HCT116 (cell line): ENCODE measurements at regions not wholly inside any gene's neighbourhood (a gene's known extent, or its start where the extent isn't known, plus 50 kb on each side); places are given as distances from the start of the nearest gene placed in this dataset.

Experiments used
- ATAC-seq: fragments of 200-7000 bp; cut with Tn5 transposase; 2 replicates; pipeline ENCODE4 v1.9.1; 2020; ENCODE audit warnings: mild to moderate bottlenecking, moderate library complexity
- BruUV-seq: library from RNA; stranded (reverse); fragments of 400-500 nt; replicated peaks from 2 replicates; lab custom pipeline; 2021; lab: Mats Ljungman, UMichigan
- CTCF ChIA-PET: fragments of 300-600 bp; sonication (Branson Sonifier 250); formaldehyde crosslinking; loops from one replicate; lab custom pipeline; 2021; ENCODE audit warnings: antibody characterized with exemption; lab: Charles Lee
- POLR2A ChIA-PET: fragments of 300-600, 350-600 bp; sonication (Branson Sonifier 250); formaldehyde crosslinking; loops from one replicate; lab custom pipeline; 2021; ENCODE audit warnings: antibody characterized with exemption; lab: Charles Lee
- RAD21 ChIA-PET, 2 experiments: fragments of 300-600 bp; sonication (Branson Sonifier 250); formaldehyde crosslinking; loops; one replicate each; lab custom pipeline; 2023; ENCODE audit warnings: low total read pairs in 2 of 2; ENCODE audit not compliant: uncharacterized antibody in 2 of 2, unreplicated experiment in 2 of 2, low non-redundant PET in 1 of 2; lab: Charles Lee
- DNase-seq: peaks from one replicate; pipeline ENCODE4 v3.0.0-alpha.2; 2010; ENCODE audit warnings: low read depth, low spot score
- H2AFZ ChIP-seq: fragments of 200-600 bp; shearing (Covaris generic), sonication (generic); 2 replicates; pipeline ENCODE4 v1.6.1; 2017; ENCODE audit warnings: low read depth, mixed run types, mixed read lengths, antibody characterized with exemption, low read length; ENCODE audit not compliant: poor library complexity, severe bottlenecking
- H3K27ac ChIP-seq: 2 replicates; pipeline ENCODE4 v1.5.1; 2012; ENCODE audit warnings: low read depth, low read length
- H3K27me3 ChIP-seq: fragments of 200-600 bp; sonication (generic); 2 replicates; pipeline ENCODE4 v1.6.1; 2016; ENCODE audit warnings: mixed run types, low read length, mixed read lengths; ENCODE audit not compliant: insufficient read depth
- H3K36me3 ChIP-seq, 2 experiments: fragments of 200-500 bp in 1 of 2; fragments of 200-600 bp in 1 of 2; sonication (Bioruptor generic) in 1 of 2; sonication (generic) in 1 of 2; 2 replicates each; pipeline versions ENCODE4 v1.5.1 to v1.6.1; 2014 to 2016; ENCODE audit warnings: low read length in 2 of 2, inconsistent platforms in 1 of 2, mixed read lengths in 1 of 2, mixed run types in 1 of 2; ENCODE audit not compliant: insufficient read depth in 2 of 2, control insufficient read depth in 1 of 2
- H3K4me1 ChIP-seq, 2 experiments: fragments of 200-600 bp in 1 of 2; sonication (generic) in 1 of 2; 2 replicates each; pipeline versions ENCODE4 v1.5.1 to v1.6.1; 2012 to 2017; ENCODE audit warnings: low read length in 2 of 2, inconsistent platforms in 1 of 2, mild to moderate bottlenecking in 1 of 2, mixed read lengths in 1 of 2, mixed run types in 1 of 2, moderate library complexity in 1 of 2; ENCODE audit not compliant: insufficient read depth in 2 of 2, control insufficient read depth in 1 of 2
- H3K4me2 ChIP-seq: fragments of 200-600 bp; sonication (generic); 2 replicates; pipeline ENCODE4 v1.6.1; 2017; ENCODE audit warnings: mixed run types, low read length, mixed read lengths
- H3K4me3 ChIP-seq, 2 experiments: fragments of 200-600 bp in 1 of 2; sonication (generic) in 1 of 2; replicated peaks in 1 of 2; 2 replicates each; pipeline ENCODE4 v1.5.1; 2011 to 2016; ENCODE audit warnings: low read length in 2 of 2, control low read depth in 1 of 2, low read depth in 1 of 2, mild to moderate bottlenecking in 1 of 2, mixed read lengths in 1 of 2, mixed run types in 1 of 2
- H3K79me2 ChIP-seq: fragments of 200-600 bp; sonication (generic); 2 replicates; pipeline ENCODE4 v1.6.1; 2017; ENCODE audit warnings: mild to moderate bottlenecking, mixed run types, low read length, moderate library complexity, mixed read lengths; ENCODE audit not compliant: insufficient read depth
- H3K9ac ChIP-seq: fragments of 200-600 bp; sonication (generic); 2 replicates; pipeline ENCODE4 v1.6.1; 2016; ENCODE audit warnings: low read length, mixed read lengths
- H3K9me2 ChIP-seq: fragments of 200-600 bp; sonication (generic), shearing (Covaris generic); 2 replicates; pipeline ENCODE4 v1.6.1; 2017; ENCODE audit warnings: mixed run types, mild to moderate bottlenecking, moderate library complexity; ENCODE audit not compliant: insufficient read depth
- H3K9me3 ChIP-seq, 2 experiments: fragments of 200-500 bp in 1 of 2; fragments of 200-600 bp in 1 of 2; sonication (Bioruptor generic) in 1 of 2; sonication (generic) in 1 of 2; 2 replicates each; pipeline ENCODE4 v1.6.1; 2014 to 2017; ENCODE audit warnings: low read length in 2 of 2, mixed read lengths in 2 of 2, inconsistent platforms in 1 of 2, low read depth in 1 of 2, mild to moderate bottlenecking in 1 of 2, mixed run types in 1 of 2, moderate library complexity in 1 of 2; ENCODE audit not compliant: control insufficient read depth in 1 of 2, insufficient read depth in 1 of 2
- H4K20me1 ChIP-seq: fragments of 200-600 bp; sonication (generic), shearing (Covaris generic); 2 replicates; pipeline ENCODE4 v1.6.1; 2017; ENCODE audit warnings: mixed run types, mild to moderate bottlenecking, moderate library complexity; ENCODE audit not compliant: insufficient read depth
- CEBPB ChIP-seq: IDR thresholded peaks from 2 replicates; pipeline ENCODE4 v1.6.1; 2012; ENCODE audit warnings: low read depth
- EZH2 ChIP-seq: fragments of 200-600 bp; sonication (generic); IDR thresholded peaks from 2 replicates; pipeline ENCODE4 v1.6.1; 2017; ENCODE audit warnings: antibody characterized with exemption, mixed run types
- EZH2phosphoT487 ChIP-seq: fragments of 200-600 bp; IDR thresholded peaks from 2 replicates; pipeline ENCODE4 v1.6.1; 2018; ENCODE audit warnings: antibody characterized with exemption, borderline replicate concordance
- FOSL1 ChIP-seq: IDR thresholded peaks from 2 replicates; pipeline ENCODE4 v1.6.1; 2012; ENCODE audit warnings: low read depth
- JUND ChIP-seq: IDR thresholded peaks from 2 replicates; pipeline ENCODE4 v1.6.1; 2012
- POLR2AphosphoS5 ChIP-seq: IDR thresholded peaks from 2 replicates; pipeline ENCODE4 v1.6.1; 2011; ENCODE audit warnings: mild to moderate bottlenecking, low read depth, low read length, moderate library complexity
- RAD21 ChIP-seq: IDR thresholded peaks from 2 replicates; pipeline ENCODE4 v1.6.1; 2012; ENCODE audit warnings: low read depth, mild to moderate bottlenecking
- SP1 ChIP-seq: IDR thresholded peaks from 2 replicates; pipeline ENCODE4 v1.6.1; 2012; ENCODE audit warnings: low read depth
- TCF7L2 ChIP-seq: IDR thresholded peaks from 2 replicates; pipeline ENCODE4 v1.7.0; 2011; ENCODE audit warnings: borderline replicate concordance, inconsistent platforms; ENCODE audit not compliant: insufficient read depth, insufficient read length; ENCODE audit errors: extremely low read depth
- YY1 ChIP-seq: IDR thresholded peaks from 2 replicates; pipeline ENCODE4 v1.6.1; 2011; ENCODE audit warnings: low read length, low read depth, moderate library complexity, mild to moderate bottlenecking; ENCODE audit not compliant: insufficient replicate concordance; ENCODE audit errors: extremely low read depth
- ZNF274 ChIP-seq: fragments of 200-500 bp; sonication (Bioruptor generic); IDR thresholded peaks from 2 replicates; pipeline ENCODE4 v1.6.1; 2014; ENCODE audit warnings: mild to moderate bottlenecking, low read depth, low read length, inconsistent platforms
- intact Hi-C: fragments of 100-400 bp; cut with micrococcal nuclease; formaldehyde crosslinking; loops from 2 replicates; pipeline ENCODE4 v1.10.0; 2022
- TF ChIP-seq, protein P1 (sequence below): IDR thresholded peaks from 2 replicates; pipeline ENCODE4 v1.6.1; 2012; ENCODE audit warnings: low read depth
- TF ChIP-seq, protein P2 (sequence below): IDR thresholded peaks from 2 replicates; pipeline ENCODE4 v1.6.1; 2012
- TF ChIP-seq, protein P3 (sequence below), 3 experiments: fragments of 200-600 bp in 1 of 3; sonication (generic) in 1 of 3; IDR thresholded peaks in 2 of 3; conservative IDR thresholded peaks in 1 of 3; 2 replicates each; pipeline ENCODE4 v1.5.1; 2012 to 2017; ENCODE audit warnings: low read depth in 2 of 3, low read length in 2 of 3, antibody characterized with exemption in 1 of 3, borderline replicate concordance in 1 of 3, control low read depth in 1 of 3, mild to moderate bottlenecking in 1 of 3, mixed read lengths in 1 of 3, mixed run types in 1 of 3, moderate library complexity in 1 of 3; ENCODE audit not compliant: insufficient read depth in 1 of 3
- TF ChIP-seq, protein P4 (sequence below): IDR thresholded peaks from 2 replicates; pipeline ENCODE4 v1.6.1; 2012
- TF ChIP-seq, protein P5 (sequence below): IDR thresholded peaks from 2 replicates; pipeline ENCODE4 v1.6.1; 2011; ENCODE audit warnings: mild to moderate bottlenecking, low read length, moderate library complexity; ENCODE audit not compliant: insufficient replicate concordance; ENCODE audit errors: extremely low read depth

DNA sequence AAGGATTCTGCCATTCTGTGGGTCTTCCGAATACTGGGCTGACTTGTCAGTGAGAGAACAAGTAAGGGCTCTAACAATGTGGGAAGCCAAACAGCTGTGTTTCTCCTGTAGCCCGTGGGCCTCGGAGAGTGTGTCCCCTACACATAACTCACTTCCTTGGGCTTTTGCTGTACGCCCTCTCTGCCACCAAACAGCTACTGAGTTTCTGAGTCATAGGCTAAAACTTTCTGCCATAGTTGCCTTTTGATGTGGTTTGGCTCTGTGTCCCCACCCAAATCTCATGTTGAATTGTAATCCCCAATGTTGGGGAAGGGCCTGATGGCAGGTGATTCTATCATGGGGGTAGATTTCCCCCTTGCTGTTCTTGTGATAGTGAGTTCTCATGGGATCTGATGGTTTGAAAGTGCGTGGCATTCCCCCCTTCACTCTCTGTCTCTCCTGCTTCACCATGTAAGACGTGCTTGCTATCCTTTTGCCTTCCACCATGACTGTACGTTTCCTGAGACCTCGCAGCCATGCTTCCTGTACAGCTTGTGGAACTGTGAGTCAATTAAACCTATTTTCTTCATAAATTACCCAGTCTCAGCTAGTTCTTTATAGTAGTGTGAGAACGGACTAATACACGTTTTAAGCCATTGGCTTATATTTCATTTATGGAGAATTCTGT, 194.8 kb upstream of the HMCN1 start:
- intact Hi-C loops = no loop called here
- Histone ChIP-seq H3K27me3 (no peaks in the 10 kb centered on the region), H2AFZ (no peak overlapping the region), H3K9ac (no peak overlapping the region), H3K4me3 (no peak overlapping the region), H3K4me1 (peaks cover 0 to 8% of the 10 kb centered on the region in 2 experiments; a peak in 2 of 4 replicates), H3K27ac (no peak overlapping the region), H4K20me1 (no peaks in the 10 kb centered on the region), H3K9me2 (no peaks in the 10 kb centered on the region), H3K79me2 (no peaks in the 10 kb centered on the region), H3K9me3 (no peaks in the 10 kb centered on the region), H3K4me2 (no peak overlapping the region; the same call in 1 of the 2 replicates), H3K36me3 (no peaks in the 10 kb centered on the region)
- ChIA-PET POLR2A (no interaction called here), RAD21 (no interaction called here), CTCF (no interaction called here)
- BruUV-seq = no TSS peak
- no peak for DNase-seq
- no peak for ATAC-seq
- TF ChIP-seq TCF7L2 (peak; percentile 43), YY1 (no peak), RAD21 (no peak), EZH2phosphoT487 (no peak), SP1 (no peak), FOSL1 (no peak), POLR2AphosphoS5 (no peak), ZNF274 (no peak), EZH2 (no peak), CEBPB (no peak), JUND (0 out of 2 replicates have a peak, but pooled peaks have one; percentile 14)
- TF ChIP-seq, protein P1, sequence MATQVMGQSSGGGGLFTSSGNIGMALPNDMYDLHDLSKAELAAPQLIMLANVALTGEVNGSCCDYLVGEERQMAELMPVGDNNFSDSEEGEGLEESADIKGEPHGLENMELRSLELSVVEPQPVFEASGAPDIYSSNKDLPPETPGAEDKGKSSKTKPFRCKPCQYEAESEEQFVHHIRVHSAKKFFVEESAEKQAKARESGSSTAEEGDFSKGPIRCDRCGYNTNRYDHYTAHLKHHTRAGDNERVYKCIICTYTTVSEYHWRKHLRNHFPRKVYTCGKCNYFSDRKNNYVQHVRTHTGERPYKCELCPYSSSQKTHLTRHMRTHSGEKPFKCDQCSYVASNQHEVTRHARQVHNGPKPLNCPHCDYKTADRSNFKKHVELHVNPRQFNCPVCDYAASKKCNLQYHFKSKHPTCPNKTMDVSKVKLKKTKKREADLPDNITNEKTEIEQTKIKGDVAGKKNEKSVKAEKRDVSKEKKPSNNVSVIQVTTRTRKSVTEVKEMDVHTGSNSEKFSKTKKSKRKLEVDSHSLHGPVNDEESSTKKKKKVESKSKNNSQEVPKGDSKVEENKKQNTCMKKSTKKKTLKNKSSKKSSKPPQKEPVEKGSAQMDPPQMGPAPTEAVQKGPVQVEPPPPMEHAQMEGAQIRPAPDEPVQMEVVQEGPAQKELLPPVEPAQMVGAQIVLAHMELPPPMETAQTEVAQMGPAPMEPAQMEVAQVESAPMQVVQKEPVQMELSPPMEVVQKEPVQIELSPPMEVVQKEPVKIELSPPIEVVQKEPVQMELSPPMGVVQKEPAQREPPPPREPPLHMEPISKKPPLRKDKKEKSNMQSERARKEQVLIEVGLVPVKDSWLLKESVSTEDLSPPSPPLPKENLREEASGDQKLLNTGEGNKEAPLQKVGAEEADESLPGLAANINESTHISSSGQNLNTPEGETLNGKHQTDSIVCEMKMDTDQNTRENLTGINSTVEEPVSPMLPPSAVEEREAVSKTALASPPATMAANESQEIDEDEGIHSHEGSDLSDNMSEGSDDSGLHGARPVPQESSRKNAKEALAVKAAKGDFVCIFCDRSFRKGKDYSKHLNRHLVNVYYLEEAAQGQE = no peak
- TF ChIP-seq, protein P2, sequence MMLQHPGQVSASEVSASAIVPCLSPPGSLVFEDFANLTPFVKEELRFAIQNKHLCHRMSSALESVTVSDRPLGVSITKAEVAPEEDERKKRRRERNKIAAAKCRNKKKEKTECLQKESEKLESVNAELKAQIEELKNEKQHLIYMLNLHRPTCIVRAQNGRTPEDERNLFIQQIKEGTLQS = no peak
- TF ChIP-seq, protein P3, sequence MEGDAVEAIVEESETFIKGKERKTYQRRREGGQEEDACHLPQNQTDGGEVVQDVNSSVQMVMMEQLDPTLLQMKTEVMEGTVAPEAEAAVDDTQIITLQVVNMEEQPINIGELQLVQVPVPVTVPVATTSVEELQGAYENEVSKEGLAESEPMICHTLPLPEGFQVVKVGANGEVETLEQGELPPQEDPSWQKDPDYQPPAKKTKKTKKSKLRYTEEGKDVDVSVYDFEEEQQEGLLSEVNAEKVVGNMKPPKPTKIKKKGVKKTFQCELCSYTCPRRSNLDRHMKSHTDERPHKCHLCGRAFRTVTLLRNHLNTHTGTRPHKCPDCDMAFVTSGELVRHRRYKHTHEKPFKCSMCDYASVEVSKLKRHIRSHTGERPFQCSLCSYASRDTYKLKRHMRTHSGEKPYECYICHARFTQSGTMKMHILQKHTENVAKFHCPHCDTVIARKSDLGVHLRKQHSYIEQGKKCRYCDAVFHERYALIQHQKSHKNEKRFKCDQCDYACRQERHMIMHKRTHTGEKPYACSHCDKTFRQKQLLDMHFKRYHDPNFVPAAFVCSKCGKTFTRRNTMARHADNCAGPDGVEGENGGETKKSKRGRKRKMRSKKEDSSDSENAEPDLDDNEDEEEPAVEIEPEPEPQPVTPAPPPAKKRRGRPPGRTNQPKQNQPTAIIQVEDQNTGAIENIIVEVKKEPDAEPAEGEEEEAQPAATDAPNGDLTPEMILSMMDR (IDR thresholded peaks at IDR 0.05 in 2 of 3, conservative IDR thresholded peaks at IDR 0.05 in 1 of 3; ENCODE audit: borderline replicate concordance in 1 of 3, insufficient read depth in 1 of 3, low read depth in 2 of 3, low read length in 2 of 3) = no peak
- TF ChIP-seq, protein P4, sequence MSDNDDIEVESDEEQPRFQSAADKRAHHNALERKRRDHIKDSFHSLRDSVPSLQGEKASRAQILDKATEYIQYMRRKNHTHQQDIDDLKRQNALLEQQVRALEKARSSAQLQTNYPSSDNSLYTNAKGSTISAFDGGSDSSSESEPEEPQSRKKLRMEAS = no peak
- TF ChIP-seq, protein P5, sequence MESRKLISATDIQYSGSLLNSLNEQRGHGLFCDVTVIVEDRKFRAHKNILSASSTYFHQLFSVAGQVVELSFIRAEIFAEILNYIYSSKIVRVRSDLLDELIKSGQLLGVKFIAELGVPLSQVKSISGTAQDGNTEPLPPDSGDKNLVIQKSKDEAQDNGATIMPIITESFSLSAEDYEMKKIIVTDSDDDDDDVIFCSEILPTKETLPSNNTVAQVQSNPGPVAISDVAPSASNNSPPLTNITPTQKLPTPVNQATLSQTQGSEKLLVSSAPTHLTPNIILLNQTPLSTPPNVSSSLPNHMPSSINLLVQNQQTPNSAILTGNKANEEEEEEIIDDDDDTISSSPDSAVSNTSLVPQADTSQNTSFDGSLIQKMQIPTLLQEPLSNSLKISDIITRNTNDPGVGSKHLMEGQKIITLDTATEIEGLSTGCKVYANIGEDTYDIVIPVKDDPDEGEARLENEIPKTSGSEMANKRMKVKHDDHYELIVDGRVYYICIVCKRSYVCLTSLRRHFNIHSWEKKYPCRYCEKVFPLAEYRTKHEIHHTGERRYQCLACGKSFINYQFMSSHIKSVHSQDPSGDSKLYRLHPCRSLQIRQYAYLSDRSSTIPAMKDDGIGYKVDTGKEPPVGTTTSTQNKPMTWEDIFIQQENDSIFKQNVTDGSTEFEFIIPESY = no peak
